ENCODE measurements at regions not wholly inside any gene's neighbourhood (a gene's known extent, or its start where the extent isn't known, plus 50 kb on each side); places are given as distances from the start of the nearest gene placed in this dataset.

GRCh38 chr18:53862921-53863320 lies 361.5 kb downstream of the MBD2 start:
- Histone ChIP-seq H3K27ac (ENCODE audit: low read depth, low read length) (no peak overlapping the region), H3K4me1 (ENCODE audit: control insufficient read depth, insufficient read depth, low read length) (no peaks in the 10 kb centered on the region), H3K36me3 (ENCODE audit: control insufficient read depth, insufficient read depth, low read length) (no peaks in the 10 kb centered on the region), H3K9me3 (ENCODE audit: control insufficient read depth, low read length) (no peaks in the 10 kb centered on the region), H3K27me3 (ENCODE audit: control insufficient read depth, insufficient read depth, low read length, poor library complexity, severe bottlenecking) (no peaks in the 10 kb centered on the region), H3K4me3 (ENCODE audit: low read length) (no peak overlapping the region), H3K9ac (ENCODE audit: extremely low read depth, low read length, poor library complexity, severe bottlenecking) (no peak overlapping the region)
- no peak for DNase-seq
- Mint-ChIP-seq H3K4me3 (no peak overlapping the region), H3K4me1 (no peaks in the 10 kb centered on the region), H3K27me3 (ENCODE audit: insufficient read depth) (no peaks in the 10 kb centered on the region), H3K27ac (no peak overlapping the region), H3K9me3 (no peaks in the 10 kb centered on the region), H3K36me3 (ENCODE audit: low read depth) (no peaks in the 10 kb centered on the region)
- TF ChIP-seq, protein P1, sequence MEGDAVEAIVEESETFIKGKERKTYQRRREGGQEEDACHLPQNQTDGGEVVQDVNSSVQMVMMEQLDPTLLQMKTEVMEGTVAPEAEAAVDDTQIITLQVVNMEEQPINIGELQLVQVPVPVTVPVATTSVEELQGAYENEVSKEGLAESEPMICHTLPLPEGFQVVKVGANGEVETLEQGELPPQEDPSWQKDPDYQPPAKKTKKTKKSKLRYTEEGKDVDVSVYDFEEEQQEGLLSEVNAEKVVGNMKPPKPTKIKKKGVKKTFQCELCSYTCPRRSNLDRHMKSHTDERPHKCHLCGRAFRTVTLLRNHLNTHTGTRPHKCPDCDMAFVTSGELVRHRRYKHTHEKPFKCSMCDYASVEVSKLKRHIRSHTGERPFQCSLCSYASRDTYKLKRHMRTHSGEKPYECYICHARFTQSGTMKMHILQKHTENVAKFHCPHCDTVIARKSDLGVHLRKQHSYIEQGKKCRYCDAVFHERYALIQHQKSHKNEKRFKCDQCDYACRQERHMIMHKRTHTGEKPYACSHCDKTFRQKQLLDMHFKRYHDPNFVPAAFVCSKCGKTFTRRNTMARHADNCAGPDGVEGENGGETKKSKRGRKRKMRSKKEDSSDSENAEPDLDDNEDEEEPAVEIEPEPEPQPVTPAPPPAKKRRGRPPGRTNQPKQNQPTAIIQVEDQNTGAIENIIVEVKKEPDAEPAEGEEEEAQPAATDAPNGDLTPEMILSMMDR (conservative IDR thresholded peaks at IDR 0.05) = no peak
- WGBS, 2 experiments (ENCODE audit: insufficient coverage in 1 of 2, insufficient read length in 1 of 2) = 90% methylated on average over 1 of the region's 1 CpG; no CpG with 5 or more reads in 1 of the 2 experiments

DNA sequence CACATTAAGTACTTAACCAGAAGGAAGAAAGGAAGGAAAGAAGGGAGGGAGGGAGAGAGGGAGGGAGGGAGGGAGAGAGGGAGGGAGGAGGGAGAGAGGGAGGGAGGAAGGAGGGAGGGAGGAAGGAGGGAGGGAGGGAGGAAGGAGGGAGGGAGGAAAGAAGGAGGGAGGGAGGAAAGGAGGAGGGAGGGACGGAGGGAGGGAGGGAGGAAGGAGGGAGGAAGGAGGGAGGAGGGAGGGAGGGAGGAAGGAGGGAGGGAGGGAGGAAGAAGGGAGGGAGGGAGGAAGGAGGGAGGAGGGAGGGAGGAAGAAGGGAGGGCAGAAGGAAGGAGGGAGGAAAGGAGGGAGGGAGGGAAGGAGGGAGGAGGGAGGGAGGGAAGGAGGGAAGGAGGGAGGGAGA lies 363.3 kb downstream of the MBD2 start:
- Histone ChIP-seq H3K9me3 (ENCODE audit: control insufficient read depth, low read length) (no peaks in the 10 kb centered on the region), H3K36me3 (ENCODE audit: control insufficient read depth, insufficient read depth, low read length) (no peaks in the 10 kb centered on the region), H3K4me3 (ENCODE audit: low read length) (no peak overlapping the region), H3K4me1 (ENCODE audit: control insufficient read depth, insufficient read depth, low read length) (no peaks in the 10 kb centered on the region), H3K9ac (ENCODE audit: extremely low read depth, low read length, poor library complexity, severe bottlenecking) (no peak overlapping the region), H3K27me3 (ENCODE audit: control insufficient read depth, insufficient read depth, low read length, poor library complexity, severe bottlenecking) (no peaks in the 10 kb centered on the region), H3K27ac (ENCODE audit: low read depth, low read length) (no peak overlapping the region)
- no peaks in the 10 kb centered on the region for H3K36me3 Mint-ChIP-seq (ENCODE audit: low read depth)
- no peak overlapping the region for H3K4me3 Mint-ChIP-seq
- no peaks in the 10 kb centered on the region for H3K9me3 Mint-ChIP-seq
- DNase-seq = no peak
- WGBS, 2 experiments (ENCODE audit: insufficient coverage in 1 of 2, insufficient read length in 1 of 2) = no CpG with 5 or more reads among the region's 1 CpG
- no peaks in the 10 kb centered on the region for H3K27me3 Mint-ChIP-seq (ENCODE audit: insufficient read depth)
- no peaks in the 10 kb centered on the region for H3K4me1 Mint-ChIP-seq
- TF ChIP-seq, protein P1 (conservative IDR thresholded peaks at IDR 0.05) = no peak
- no peak overlapping the region for H3K27ac Mint-ChIP-seq

GRCh38 chr18:53859764-53860163 lies 364.7 kb downstream of the MBD2 start:
- TF ChIP-seq, protein P1 (conservative IDR thresholded peaks at IDR 0.05) = no peak
- Mint-ChIP-seq H3K27me3 (ENCODE audit: insufficient read depth) (no peaks in the 10 kb centered on the region), H3K27ac (no peak overlapping the region), H3K4me3 (no peak overlapping the region), H3K36me3 (ENCODE audit: low read depth) (no peaks in the 10 kb centered on the region), H3K9me3 (no peaks in the 10 kb centered on the region), H3K4me1 (no peaks in the 10 kb centered on the region)
- no peaks in the 10 kb centered on the region for H3K27me3 ChIP-seq (ENCODE audit: control insufficient read depth, insufficient read depth, low read length, poor library complexity, severe bottlenecking)
- no peaks in the 10 kb centered on the region for H3K9me3 ChIP-seq (ENCODE audit: control insufficient read depth, low read length)
- no peaks in the 10 kb centered on the region for H3K4me1 ChIP-seq (ENCODE audit: control insufficient read depth, insufficient read depth, low read length)
- no peak overlapping the region for H3K4me3 ChIP-seq (ENCODE audit: low read length)
- no peak overlapping the region for H3K27ac ChIP-seq (ENCODE audit: low read depth, low read length)
- no peak overlapping the region for H3K9ac ChIP-seq (ENCODE audit: extremely low read depth, low read length, poor library complexity, severe bottlenecking)
- no peak for DNase-seq
- 91% methylated on average over 1 of the region's 1 CpG; no CpG with 5 or more reads in 1 of the 2 experiments for WGBS, 2 experiments (ENCODE audit: insufficient coverage in 1 of 2, insufficient read length in 1 of 2)
- no peaks in the 10 kb centered on the region for H3K36me3 ChIP-seq (ENCODE audit: control insufficient read depth, insufficient read depth, low read length)

Measured in endodermal cell (in vitro differentiated cells).